ENCODE measurements at regions not wholly inside any gene's neighbourhood (a gene's known extent, or its start where the extent isn't known, plus 50 kb on each side); places are given as distances from the start of the nearest gene placed in this dataset.

GRCh38 chr9:89750117-89750791, 145.4 kb downstream of the GADD45G start (continued):
- TF ChIP-seq REST (IDR thresholded peaks at IDR 0.05; ENCODE audit: unreplicated experiment) (no peak), EZH2 (IDR thresholded peaks at IDR 0.05; ENCODE audit: low read depth, unreplicated experiment) (no peak), EZH2phosphoT487 (IDR thresholded peaks at IDR 0.05; ENCODE audit: unreplicated experiment) (no peak), POLR2AphosphoS5 (IDR thresholded peaks at IDR 0.05; ENCODE audit: low read depth) (no peak), CREB1 (CRISPR knock-in tag; IDR thresholded peaks at IDR 0.05; ENCODE audit: low read depth) (no peak), NANOG (IDR thresholded peaks at IDR 0.05; ENCODE audit: borderline replicate concordance) (no peak), ETS1 (IDR thresholded peaks at IDR 0.05) (no peak), ZNF331 (CRISPR knock-in tag; IDR thresholded peaks at IDR 0.05; ENCODE audit: low read depth) (no peak), STAT1 (IDR thresholded peaks at IDR 0.05; ENCODE audit: unreplicated experiment) (no peak)
- TF ChIP-seq, protein P1, sequence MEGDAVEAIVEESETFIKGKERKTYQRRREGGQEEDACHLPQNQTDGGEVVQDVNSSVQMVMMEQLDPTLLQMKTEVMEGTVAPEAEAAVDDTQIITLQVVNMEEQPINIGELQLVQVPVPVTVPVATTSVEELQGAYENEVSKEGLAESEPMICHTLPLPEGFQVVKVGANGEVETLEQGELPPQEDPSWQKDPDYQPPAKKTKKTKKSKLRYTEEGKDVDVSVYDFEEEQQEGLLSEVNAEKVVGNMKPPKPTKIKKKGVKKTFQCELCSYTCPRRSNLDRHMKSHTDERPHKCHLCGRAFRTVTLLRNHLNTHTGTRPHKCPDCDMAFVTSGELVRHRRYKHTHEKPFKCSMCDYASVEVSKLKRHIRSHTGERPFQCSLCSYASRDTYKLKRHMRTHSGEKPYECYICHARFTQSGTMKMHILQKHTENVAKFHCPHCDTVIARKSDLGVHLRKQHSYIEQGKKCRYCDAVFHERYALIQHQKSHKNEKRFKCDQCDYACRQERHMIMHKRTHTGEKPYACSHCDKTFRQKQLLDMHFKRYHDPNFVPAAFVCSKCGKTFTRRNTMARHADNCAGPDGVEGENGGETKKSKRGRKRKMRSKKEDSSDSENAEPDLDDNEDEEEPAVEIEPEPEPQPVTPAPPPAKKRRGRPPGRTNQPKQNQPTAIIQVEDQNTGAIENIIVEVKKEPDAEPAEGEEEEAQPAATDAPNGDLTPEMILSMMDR (conservative IDR thresholded peaks at IDR 0.05; ENCODE audit: low read depth in 2 of 2): no peak

GRCh38 chr9:89751079-89751825, 146.4 kb downstream of the GADD45G start:
- no peak overlapping the region for H2AFZ ChIP-seq
- DNase-seq (ENCODE audit: low spot score) (no peak), ATAC-seq (no peak)
- H3K9me2 ChIP-seq (ENCODE audit: insufficient read depth): 0 out of 2 replicates have a peak, but pooled peaks cover 4% of the 10 kb centered on the region
- Mint-ChIP-seq H3K4me3 (no peak overlapping the region), H3K9me3 (no peaks in the 10 kb centered on the region), H3K4me1 (peaks cover 25% of the 10 kb centered on the region), H3K27ac (no peak overlapping the region), H3K27me3 (ENCODE audit: insufficient read depth, low read depth, poor library complexity) (peaks cover 11% of the 10 kb centered on the region), H3K36me3 (ENCODE audit: low read depth) (no peaks in the 10 kb centered on the region; the same call in 2 of the 3 replicates)
- 0 out of 2 replicates have a peak, but pooled peaks cover 8% of the 10 kb centered on the region for H3K4me1 ChIP-seq (ENCODE audit: insufficient read depth)
- no peaks in the 10 kb centered on the region for H3K36me3 ChIP-seq (ENCODE audit: insufficient read depth)
- no peak overlapping the region for H3K4me2 ChIP-seq
- no peak overlapping the region for H3K27ac ChIP-seq (ENCODE audit: low read depth)
- no peaks in the 10 kb centered on the region for H3K27me3 ChIP-seq (ENCODE audit: insufficient read depth)
- no peaks in the 10 kb centered on the region for H3K79me2 ChIP-seq (replicated peaks; ENCODE audit: insufficient read depth)
- H3K4me3 ChIP-seq: no peak overlapping the region
- TF ChIP-seq POLR2AphosphoS5 (IDR thresholded peaks at IDR 0.05; ENCODE audit: low read depth) (no peak), ZNF331 (CRISPR knock-in tag; IDR thresholded peaks at IDR 0.05; ENCODE audit: low read depth) (no peak), CREB1 (CRISPR knock-in tag; IDR thresholded peaks at IDR 0.05; ENCODE audit: low read depth) (no peak), NANOG (IDR thresholded peaks at IDR 0.05; ENCODE audit: borderline replicate concordance) (no peak), EZH2phosphoT487 (IDR thresholded peaks at IDR 0.05; ENCODE audit: unreplicated experiment) (no peak), EZH2 (IDR thresholded peaks at IDR 0.05; ENCODE audit: low read depth, unreplicated experiment) (no peak), REST (IDR thresholded peaks at IDR 0.05; ENCODE audit: unreplicated experiment) (no peak)
- 0 out of 2 replicates have a peak, but pooled peaks cover 3% of the 10 kb centered on the region for H3F3A ChIP-seq (replicated peaks; ENCODE audit: low read depth)
- H4K20me1 ChIP-seq (replicated peaks; ENCODE audit: insufficient read depth): no peaks in the 10 kb centered on the region

Data from GM23338 (cell line).